22Rv1 (cell line): ENCODE measurements at regions not wholly inside any gene's neighbourhood (a gene's known extent, or its start where the extent isn't known, plus 50 kb on each side); places are given as distances from the start of the nearest gene placed in this dataset.

Experiments
- H3K27ac ChIP-seq: fragments of 450-650 bp; 2 replicates; pipeline ENCODE4 v1.5.1; 2017
- CTCF ChIP-seq: fragments of 450-650 bp; IDR thresholded peaks from 2 replicates; pipeline ENCODE4 v1.5.1; 2017; ENCODE audit warnings: mild to moderate bottlenecking
- ZFX ChIP-seq: fragments of 450-650 bp; IDR thresholded peaks from 2 replicates; pipeline ENCODE4 v1.6.1; 2017; ENCODE audit warnings: antibody characterized with exemption, borderline replicate concordance

DNA sequence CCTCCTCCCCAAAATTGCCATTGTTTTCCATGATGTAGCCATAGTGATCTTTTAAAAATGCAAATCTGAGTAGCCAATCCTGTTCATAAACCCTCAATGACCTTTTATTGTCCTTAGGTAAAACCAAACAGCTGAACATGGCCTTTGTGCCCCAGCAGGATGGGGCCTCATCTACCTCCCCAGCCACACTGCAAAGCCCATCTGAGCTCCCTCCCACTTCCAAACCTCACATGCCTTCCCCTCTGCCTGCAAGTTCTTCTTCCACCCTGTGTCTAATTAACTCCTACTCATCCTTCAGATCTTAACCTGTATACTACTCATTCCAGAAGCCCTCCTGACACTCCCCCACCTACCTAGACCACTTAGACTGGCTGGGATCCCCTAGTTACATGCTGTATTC, 178.8 kb upstream of the NPVF start:
- TF ChIP-seq CTCF (no peak), ZFX (no peak)
- no peak overlapping the region for H3K27ac ChIP-seq

- no peak for TF ChIP-seq CTCF
- no peak for TF ChIP-seq ZFX
- no peak overlapping the region for H3K27ac ChIP-seq
Measured at GRCh38 chr7:25408012-25408687, 179.9 kb upstream of the NPVF start.

DNA sequence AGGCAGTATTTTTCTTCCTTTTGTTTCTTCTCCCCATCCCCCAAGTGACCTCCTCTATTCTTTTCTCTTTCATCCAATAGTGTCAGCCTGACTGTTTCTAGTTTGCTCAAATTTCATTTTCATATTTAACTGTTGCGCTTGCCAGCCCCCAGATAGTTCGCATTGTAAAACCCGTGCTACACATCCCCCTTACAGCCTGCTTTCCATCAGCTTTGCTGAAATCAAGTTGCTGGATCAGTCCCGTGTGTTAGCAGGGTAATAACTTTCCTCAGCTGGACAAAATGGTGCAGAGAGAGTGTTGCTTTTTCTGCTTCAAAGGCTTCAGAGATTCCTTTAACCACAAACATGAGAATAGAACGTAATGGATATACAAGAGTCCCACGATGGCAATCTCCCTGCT, 180.6 kb upstream of the NPVF start:
- H3K27ac ChIP-seq: no peak overlapping the region
- TF ChIP-seq ZFX: no peak
- no peak for TF ChIP-seq CTCF

- no peak overlapping the region for H3K27ac ChIP-seq
- TF ChIP-seq ZFX: no peak
- no peak for TF ChIP-seq CTCF
Measured at GRCh38 chr7:25409897-25410636, 181.8 kb upstream of the NPVF start.

- H3K27ac ChIP-seq: no peak overlapping the region
- TF ChIP-seq CTCF: no peak
- no peak for TF ChIP-seq ZFX
Measured at GRCh38 chr7:25420771-25421170, 192.5 kb upstream of the NPVF start.

GRCh38 chr7:25424113-25424512, 195.8 kb upstream of the NPVF start:
- TF ChIP-seq CTCF (no peak), ZFX (no peak)
- H3K27ac ChIP-seq: no peak overlapping the region

DNA sequence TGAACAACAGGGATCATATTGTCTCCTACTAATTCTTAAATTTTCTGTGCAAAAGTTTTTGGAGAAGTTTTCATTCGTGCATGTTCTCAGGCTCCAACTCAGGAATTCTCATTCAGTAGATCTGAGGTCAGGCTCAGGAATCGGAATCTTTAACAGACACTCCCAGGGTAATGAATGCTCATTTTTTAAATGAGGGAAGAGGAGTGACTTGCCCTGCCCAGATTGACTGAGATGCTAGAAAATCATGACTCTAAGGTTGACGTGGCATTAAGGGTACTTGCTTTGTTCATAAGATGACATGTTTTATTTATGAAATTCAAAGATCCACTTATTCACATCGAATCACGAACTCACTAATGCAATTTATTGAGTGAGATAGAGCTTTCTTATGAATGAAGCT, 196.6 kb upstream of the NPVF start:
- TF ChIP-seq CTCF (no peak), ZFX (no peak)
- H3K27ac ChIP-seq: no peak overlapping the region
